H9 (cell line): ENCODE measurements at regions not wholly inside any gene's neighbourhood (a gene's known extent, or its start where the extent isn't known, plus 50 kb on each side); places are given as distances from the start of the nearest gene placed in this dataset.

ENCODE experiments used
- DNase-seq: peaks from one replicate; pipeline ENCODE4 v3.0.0-alpha.2; 2017
- H2AFZ ChIP-seq: one replicate; pipeline ENCODE4 v1.6.1; 2013; ENCODE audit warnings: mild to moderate bottlenecking, low read length, control low read depth, moderate library complexity
- H2AK5ac ChIP-seq: 2 replicates; pipeline ENCODE4 v1.6.1; 2013; ENCODE audit warnings: low read length, control low read depth, mixed read lengths; ENCODE audit not compliant: insufficient read length
- H2BK120ac ChIP-seq: one replicate; pipeline ENCODE4 v1.6.1; 2013; ENCODE audit warnings: low read depth, mild to moderate bottlenecking, low read length, control low read depth, inconsistent platforms; ENCODE audit not compliant: poor library complexity, severe bottlenecking
- H2BK12ac ChIP-seq: 2 replicates; pipeline ENCODE4 v1.6.1; 2013; ENCODE audit warnings: low read length, control low read depth, mixed read lengths, low read depth; ENCODE audit not compliant: insufficient read length
- H2BK15ac ChIP-seq: 2 replicates; pipeline ENCODE4 v1.6.1; 2013; ENCODE audit warnings: low read depth, low read length, control low read depth
- H2BK20ac ChIP-seq: one replicate; pipeline ENCODE4 v1.6.1; 2013; ENCODE audit warnings: low read depth, mild to moderate bottlenecking, low read length, control low read depth, inconsistent platforms; ENCODE audit not compliant: poor library complexity, severe bottlenecking
- H2BK5ac ChIP-seq: 2 replicates; pipeline ENCODE4 v1.6.1; 2013; ENCODE audit warnings: low read length, control low read depth, mixed read lengths; ENCODE audit not compliant: insufficient read length
- H3K14ac ChIP-seq: 2 replicates; pipeline ENCODE4 v1.6.1; 2013; ENCODE audit warnings: low read length, control low read depth; ENCODE audit not compliant: insufficient read depth
- H3K18ac ChIP-seq: 2 replicates; pipeline ENCODE4 v1.6.1; 2013; ENCODE audit warnings: low read depth, mild to moderate bottlenecking, mixed read lengths, low read length, control low read depth; ENCODE audit not compliant: insufficient read length
- H3K23ac ChIP-seq: 2 replicates; pipeline ENCODE4 v1.6.1; 2013; ENCODE audit warnings: low read length, control low read depth, mixed read lengths, low read depth; ENCODE audit not compliant: insufficient read length
- H3K23me2 ChIP-seq: 2 replicates; pipeline ENCODE4 v1.6.1; 2013; ENCODE audit warnings: low read depth, mild to moderate bottlenecking, mixed read lengths, low read length, control low read depth; ENCODE audit not compliant: insufficient read length, poor library complexity, severe bottlenecking
- H3K27ac ChIP-seq: 2 replicates; pipeline ENCODE4 v1.5.1; 2013; ENCODE audit warnings: low read length, control low read depth, mixed read lengths, low read depth; ENCODE audit not compliant: insufficient read length
- H3K27me3 ChIP-seq: 2 replicates; pipeline ENCODE4 v1.6.1; 2013; ENCODE audit warnings: low read length, control low read depth, inconsistent platforms; ENCODE audit not compliant: insufficient read depth
- H3K4ac ChIP-seq: 2 replicates; pipeline ENCODE4 v1.6.1; 2013; ENCODE audit warnings: low read depth, mild to moderate bottlenecking, control low read depth, inconsistent platforms, low read length, moderate library complexity
- H3K4me1 ChIP-seq: 2 replicates; pipeline ENCODE4 v1.6.1; 2013; ENCODE audit warnings: low read length, control low read depth, inconsistent platforms; ENCODE audit not compliant: insufficient read depth
- H3K4me2 ChIP-seq: 2 replicates; pipeline ENCODE4 v1.6.1; 2013; ENCODE audit warnings: low read length, control low read depth, mixed read lengths; ENCODE audit not compliant: insufficient read length, insufficient read depth
- H3K56ac ChIP-seq: 2 replicates; pipeline ENCODE4 v1.6.1; 2013; ENCODE audit warnings: low read depth, mild to moderate bottlenecking, mixed read lengths, low read length, control low read depth; ENCODE audit not compliant: insufficient read length
- H3K79me1 ChIP-seq: 2 replicates; pipeline ENCODE4 v1.6.1; 2013; ENCODE audit warnings: low read depth, mild to moderate bottlenecking, moderate library complexity, low read length, control low read depth, inconsistent platforms; ENCODE audit not compliant: insufficient read depth, poor library complexity, severe bottlenecking
- H3K79me2 ChIP-seq: 2 replicates; pipeline ENCODE4 v1.6.1; 2013; ENCODE audit warnings: low read length, control low read depth, inconsistent platforms; ENCODE audit not compliant: insufficient read depth
- H3K9ac ChIP-seq: 2 replicates; pipeline ENCODE4 v1.6.1; 2013; ENCODE audit warnings: low read length, control low read depth, mixed read lengths; ENCODE audit not compliant: insufficient read length; ENCODE audit errors: extremely low read depth
- H3K9me3 ChIP-seq: one replicate; pipeline ENCODE4 v1.6.1; 2013; ENCODE audit warnings: low read depth, low read length, inconsistent platforms; ENCODE audit not compliant: control insufficient read depth
- H3T11ph ChIP-seq: one replicate; pipeline ENCODE4 v1.6.1; 2013; ENCODE audit warnings: mild to moderate bottlenecking, low read length, control low read depth, inconsistent platforms
- H4K20me1 ChIP-seq: one replicate; pipeline ENCODE4 v1.6.1; 2013; ENCODE audit not compliant: control insufficient read depth, insufficient read length, insufficient read depth
- H4K5ac ChIP-seq: 2 replicates; pipeline ENCODE4 v1.6.1; 2013; ENCODE audit warnings: low read depth, mild to moderate bottlenecking, mixed read lengths, low read length, control low read depth; ENCODE audit not compliant: insufficient read length
- H4K8ac ChIP-seq: replicated peaks from 2 replicates; pipeline ENCODE4 v1.6.1; 2013; ENCODE audit warnings: low read length, control low read depth, mixed read lengths, low read depth; ENCODE audit not compliant: insufficient read length
- H4K91ac ChIP-seq: 2 replicates; pipeline ENCODE4 v1.6.1; 2013; ENCODE audit warnings: low read depth, mild to moderate bottlenecking, moderate library complexity, mixed read lengths, low read length, control low read depth; ENCODE audit not compliant: insufficient read length
- H3K27ac Mint-ChIP-seq, 3 experiments: 2 replicates in 2 of 3; 3 replicates in 1 of 3; pipeline ENCODE4 v1.8.0; 2020 to 2021; ENCODE audit warnings: mixed read lengths in 3 of 3, mild to moderate bottlenecking in 1 of 3, moderate library complexity in 1 of 3
- H3K27me3 Mint-ChIP-seq: 2 replicates; pipeline ENCODE4 v1.8.0; 2021; ENCODE audit warnings: low read depth, mild to moderate bottlenecking, moderate library complexity, mixed read lengths
- H3K36me3 Mint-ChIP-seq, 3 experiments: 2 replicates in 2 of 3; 3 replicates in 1 of 3; pipeline ENCODE4 v1.8.0; 2020 to 2021; ENCODE audit warnings: low read depth in 3 of 3, mixed read lengths in 3 of 3; ENCODE audit not compliant: insufficient read depth in 1 of 3
- H3K4me1 Mint-ChIP-seq, 2 experiments: 2 replicates each; pipeline ENCODE4 v1.8.0; 2020; ENCODE audit warnings: mixed read lengths in 2 of 2
- H3K4me3 Mint-ChIP-seq, 2 experiments: 2 replicates in 1 of 2; 3 replicates in 1 of 2; pipeline ENCODE4 v1.8.0; 2020 to 2021; ENCODE audit warnings: mild to moderate bottlenecking in 2 of 2, mixed read lengths in 2 of 2, moderate library complexity in 1 of 2
- H3K9me3 Mint-ChIP-seq, 2 experiments: 2 replicates in 1 of 2; 3 replicates in 1 of 2; pipeline ENCODE4 v1.8.0; 2020; ENCODE audit warnings: mild to moderate bottlenecking in 2 of 2, mixed read lengths in 2 of 2, moderate library complexity in 1 of 2
- WGBS: extraction: QIAGEN DNeasy Blood & Tissue Kit; methylation state at CpG from one replicate; pipeline ENCODE4 v1.1.7; 2013; ENCODE audit warnings: missing lambda C conversion rate, low lambda C conversion rate, mixed read lengths; ENCODE audit not compliant: insufficient read length; ENCODE audit errors: extremely low coverage; 5-methylcytosine and 5-hydroxymethylcytosine counted together
- TF ChIP-seq, protein P1 (sequence below): fragments of 200-600 bp; sonication (generic); conservative IDR thresholded peaks from 3 replicates; pipeline ENCODE4 v1.8.0; 2021; ENCODE audit warnings: antibody characterized with exemption, mild to moderate bottlenecking

DNA sequence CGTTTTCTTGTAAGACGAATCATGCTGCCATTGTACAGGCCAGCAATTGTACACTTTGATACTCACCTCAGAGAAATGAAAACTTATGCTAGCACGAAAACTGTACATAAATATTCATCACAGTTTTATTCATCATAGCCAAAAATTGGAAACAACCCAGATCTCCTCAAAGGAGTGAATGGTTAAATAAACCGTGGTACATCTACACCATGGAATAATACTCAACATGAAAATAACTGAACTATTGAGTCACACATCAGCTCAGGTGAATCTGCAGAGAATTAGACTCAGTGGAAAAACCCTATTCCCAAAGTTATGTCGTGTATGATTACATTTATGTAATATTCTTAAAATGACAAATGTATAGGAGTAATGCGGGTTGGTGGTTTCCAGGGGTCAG is 251.0 kb upstream of the HDAC4 start:
- H3K9ac ChIP-seq = no peak overlapping the region
- H2BK15ac ChIP-seq = no peak overlapping the region
- no peak overlapping the region for H4K5ac ChIP-seq
- H3K27me3 Mint-ChIP-seq = peaks cover 6% of the 10 kb centered on the region; the same call in 1 of the 2 replicates
- H3K4me2 ChIP-seq = no peak overlapping the region
- DNase-seq = no peak
- no peaks in the 10 kb centered on the region for H3K27me3 ChIP-seq
- H4K20me1 ChIP-seq = no peaks in the 10 kb centered on the region
- no peak overlapping the region for H3K18ac ChIP-seq
- H3K23ac ChIP-seq = no peak overlapping the region
- no peak overlapping the region for H3K4ac ChIP-seq
- peaks cover 0 to 9% (median 3%) of the 10 kb centered on the region in 3 experiments; a peak in 3 of 7 replicates for H3K36me3 Mint-ChIP-seq
- no peak overlapping the region for H3K14ac ChIP-seq
- no peak overlapping the region for H3K27ac Mint-ChIP-seq
- H3K4me1 Mint-ChIP-seq = peaks cover 0 to 11% of the 10 kb centered on the region in 2 experiments; a peak in 2 of 4 replicates
- no peak overlapping the region for H3K56ac ChIP-seq
- TF ChIP-seq, protein P1, sequence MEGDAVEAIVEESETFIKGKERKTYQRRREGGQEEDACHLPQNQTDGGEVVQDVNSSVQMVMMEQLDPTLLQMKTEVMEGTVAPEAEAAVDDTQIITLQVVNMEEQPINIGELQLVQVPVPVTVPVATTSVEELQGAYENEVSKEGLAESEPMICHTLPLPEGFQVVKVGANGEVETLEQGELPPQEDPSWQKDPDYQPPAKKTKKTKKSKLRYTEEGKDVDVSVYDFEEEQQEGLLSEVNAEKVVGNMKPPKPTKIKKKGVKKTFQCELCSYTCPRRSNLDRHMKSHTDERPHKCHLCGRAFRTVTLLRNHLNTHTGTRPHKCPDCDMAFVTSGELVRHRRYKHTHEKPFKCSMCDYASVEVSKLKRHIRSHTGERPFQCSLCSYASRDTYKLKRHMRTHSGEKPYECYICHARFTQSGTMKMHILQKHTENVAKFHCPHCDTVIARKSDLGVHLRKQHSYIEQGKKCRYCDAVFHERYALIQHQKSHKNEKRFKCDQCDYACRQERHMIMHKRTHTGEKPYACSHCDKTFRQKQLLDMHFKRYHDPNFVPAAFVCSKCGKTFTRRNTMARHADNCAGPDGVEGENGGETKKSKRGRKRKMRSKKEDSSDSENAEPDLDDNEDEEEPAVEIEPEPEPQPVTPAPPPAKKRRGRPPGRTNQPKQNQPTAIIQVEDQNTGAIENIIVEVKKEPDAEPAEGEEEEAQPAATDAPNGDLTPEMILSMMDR = no peak
- H3T11ph ChIP-seq = no peak overlapping the region
- no peak overlapping the region for H2BK20ac ChIP-seq
- no CpG with 5 or more reads among the region's 6 CpGs for WGBS
- no peak overlapping the region for H4K8ac ChIP-seq
- H3K79me1 ChIP-seq = no peaks in the 10 kb centered on the region
- H3K79me2 ChIP-seq = no peaks in the 10 kb centered on the region
- H3K23me2 ChIP-seq = no peaks in the 10 kb centered on the region
- H2BK12ac ChIP-seq = no peak overlapping the region
- no peaks in the 10 kb centered on the region for H3K4me1 ChIP-seq
- H3K9me3 Mint-ChIP-seq = peaks cover 12 to 15% of the 10 kb centered on the region in 2 experiments
- H2BK5ac ChIP-seq = no peak overlapping the region
- H3K27ac ChIP-seq = no peak overlapping the region
- H2AK5ac ChIP-seq = no peak overlapping the region
- no peak overlapping the region for H4K91ac ChIP-seq
- H2BK120ac ChIP-seq = no peak overlapping the region
- no peak overlapping the region for H3K4me3 Mint-ChIP-seq
- no peak overlapping the region for H2AFZ ChIP-seq
- no peaks in the 10 kb centered on the region for H3K9me3 ChIP-seq
